ENCODE measurements at regions not wholly inside any gene's neighbourhood (a gene's known extent, or its start where the extent isn't known, plus 50 kb on each side); places are given as distances from the start of the nearest gene placed in this dataset.

- no peak for DNase-seq
Observed at GRCh38 chr11:71356280-71356876, 91.8 kb downstream of the DHCR7 start.

- no peak for DNase-seq
Observed at GRCh38 chr11:71355281-71355680, 92.9 kb downstream of the DHCR7 start.

GRCh38 chr11:71354394-71355105 is 93.6 kb downstream of the DHCR7 start:
- no peak for DNase-seq

- no peak for DNase-seq
Observed at GRCh38 chr11:71352748-71353147, 95.4 kb downstream of the DHCR7 start.

- no peak for DNase-seq
Observed at GRCh38 chr11:71352226-71352625, 96.0 kb downstream of the DHCR7 start.

- DNase-seq: no peak
Observed at GRCh38 chr11:71349627-71350026, 97.2 kb upstream of the SHANK2 start.

GRCh38 chr11:71343828-71344400 is 91.5 kb upstream of the SHANK2 start:
- DNase-seq: no peak

GRCh38 chr11:71342951-71343827 is 90.8 kb upstream of the SHANK2 start:
- DNase-seq: peak; percentile 10

- no peak for DNase-seq
Observed at GRCh38 chr11:71342116-71342515, 89.7 kb upstream of the SHANK2 start.

GRCh38 chr11:71341596-71341995 is 89.2 kb upstream of the SHANK2 start:
- DNase-seq: no peak

- no peak for DNase-seq
Observed at GRCh38 chr11:71341173-71341572, 88.8 kb upstream of the SHANK2 start.

GRCh38 chr11:71340086-71340606 is 87.8 kb upstream of the SHANK2 start:
- no peak for DNase-seq

- DNase-seq: no peak
Observed at GRCh38 chr11:71339396-71339881, 87.1 kb upstream of the SHANK2 start.

GRCh38 chr11:71338801-71339395 is 86.5 kb upstream of the SHANK2 start:
- no peak for DNase-seq

GRCh38 chr11:71336996-71337754 is 84.8 kb upstream of the SHANK2 start:
- DNase-seq: no peak

- no peak for DNase-seq
Observed at GRCh38 chr11:71336176-71336995, 84.0 kb upstream of the SHANK2 start.

- no peak for DNase-seq
Observed at GRCh38 chr11:71335371-71335770, 83.0 kb upstream of the SHANK2 start.

- no peak for DNase-seq
Observed at GRCh38 chr11:71334191-71334590, 81.8 kb upstream of the SHANK2 start.

GRCh38 chr11:71333473-71333872 is 81.1 kb upstream of the SHANK2 start:
- DNase-seq: no peak

- DNase-seq: no peak
Observed at GRCh38 chr11:71332447-71332846, 80.1 kb upstream of the SHANK2 start.

GRCh38 chr11:71332046-71332445 is 79.7 kb upstream of the SHANK2 start:
- DNase-seq: no peak

Measured in suppressor macrophage treated with lipopolysaccharide for 4 hours (primary cell).